H1 (cell line): ENCODE measurements at regions not wholly inside any gene's neighbourhood (a gene's known extent, or its start where the extent isn't known, plus 50 kb on each side); places are given as distances from the start of the nearest gene placed in this dataset.

Experiments used
- CTCF ChIA-PET: fragments of 300-600 bp; sonication (Branson Sonifier 250); formaldehyde crosslinking; loops from one replicate; lab custom pipeline; 2021; ENCODE audit not compliant: partially characterized antibody; lab: Charles Lee
- POLR2A ChIA-PET: fragments of 300-600 bp; sonication (Branson Sonifier 250); formaldehyde crosslinking; loops from one replicate; lab custom pipeline; 2021; ENCODE audit warnings: inconsistent platforms; ENCODE audit not compliant: partially characterized antibody; lab: Charles Lee
- DNase-seq, 2 experiments: peaks; one replicate each; pipeline versions ENCODE4 v3.0.0 to v3.0.0-alpha.2; 2010 to 2022; ENCODE audit warnings: low spot score in 2 of 2, low read depth in 1 of 2, mixed read lengths in 1 of 2
- FAIRE-seq: peaks from 2 replicates; lab custom pipeline; 2011; peaks lifted over from hg19 to GRCh38; lab: Jason Lieb, UNC
- H2AFZ ChIP-seq: 2 replicates; pipeline ENCODE4 v1.8.1; 2012; ENCODE audit warnings: low read length, inconsistent platforms
- H2AK5ac ChIP-seq: 2 replicates; pipeline ENCODE4 v1.6.1; 2013; ENCODE audit warnings: low read depth, low read length
- H2BK120ac ChIP-seq: replicated peaks from 2 replicates; pipeline ENCODE3; 2013; ENCODE audit warnings: low read depth, low read length, inconsistent platforms
- H2BK12ac ChIP-seq: 2 replicates; pipeline ENCODE4 v1.6.1; 2013; ENCODE audit warnings: low read depth, low read length
- H2BK15ac ChIP-seq: 2 replicates; pipeline ENCODE4 v1.6.1; 2013; ENCODE audit warnings: low read length
- H2BK20ac ChIP-seq: 2 replicates; pipeline ENCODE4 v1.6.1; 2013; ENCODE audit warnings: low read length
- H2BK5ac ChIP-seq: 2 replicates; pipeline ENCODE4 v1.6.1; 2013; ENCODE audit warnings: low read depth, low read length
- H3K14ac ChIP-seq: 2 replicates; pipeline ENCODE4 v1.6.1; 2013; ENCODE audit warnings: inconsistent platforms; ENCODE audit not compliant: insufficient read length
- H3K18ac ChIP-seq: 2 replicates; pipeline ENCODE4 v1.6.1; 2013; ENCODE audit warnings: low read length; ENCODE audit errors: extremely low read depth
- H3K23ac ChIP-seq: 2 replicates; pipeline ENCODE4 v1.6.1; 2013; ENCODE audit warnings: inconsistent platforms; ENCODE audit not compliant: insufficient read length
- H3K23me2 ChIP-seq: 2 replicates; pipeline ENCODE4 v1.6.1; 2013; ENCODE audit warnings: low read depth, low read length
- H3K27ac ChIP-seq: 2 replicates; pipeline ENCODE4 v1.6.1; 2011; ENCODE audit warnings: low read depth, low read length, inconsistent platforms
- H3K27me3 ChIP-seq, 4 experiments: replicated peaks in 1 of 4; 1 replicate in 1 of 4; 2 replicates in 3 of 4; pipeline versions ENCODE4 v1.6.1 to v1.8.1; 2011 to 2013; ENCODE audit warnings: low read length in 3 of 4, mild to moderate bottlenecking in 3 of 4, inconsistent platforms in 2 of 4, mixed read lengths in 2 of 4, moderate library complexity in 1 of 4; ENCODE audit not compliant: control insufficient read depth in 3 of 4, insufficient read depth in 3 of 4; ENCODE audit errors: extremely low read depth in 1 of 4
- H3K36me3 ChIP-seq, 4 experiments: 2 replicates each; pipeline versions ENCODE4 v1.6.1 to v1.8.1; 2011 to 2013; ENCODE audit warnings: mild to moderate bottlenecking in 4 of 4, low read length in 3 of 4, moderate library complexity in 2 of 4, control low read depth in 1 of 4, inconsistent platforms in 1 of 4; ENCODE audit not compliant: insufficient read depth in 4 of 4, control insufficient read depth in 2 of 4
- H3K4ac ChIP-seq: replicated peaks from 2 replicates; pipeline ENCODE3; 2013; ENCODE audit warnings: low read length, low read depth, mixed read lengths, inconsistent platforms; ENCODE audit not compliant: insufficient read length
- H3K4me1 ChIP-seq, 4 experiments: replicated peaks in 1 of 4; 1 replicate in 1 of 4; 2 replicates in 3 of 4; pipeline versions ENCODE4 v1.6.1 to v1.8.1; 2011 to 2013; ENCODE audit warnings: low read length in 3 of 4, inconsistent platforms in 2 of 4, mixed read lengths in 1 of 4; ENCODE audit not compliant: insufficient read depth in 4 of 4, control insufficient read depth in 3 of 4
- H3K4me2 ChIP-seq, 2 experiments: 2 replicates each; pipeline versions ENCODE4 v1.6.1 to v1.8.1; 2011 to 2013; ENCODE audit warnings: low read depth in 2 of 2, low read length in 2 of 2, control low read depth in 1 of 2, inconsistent platforms in 1 of 2, mild to moderate bottlenecking in 1 of 2; ENCODE audit not compliant: insufficient read depth in 1 of 2
- H3K4me3 ChIP-seq, 4 experiments: fragments of 200-600, 300-600 bp in 1 of 4; sonication (generic), shearing (Covaris generic), sonication (Bioruptor Twin) in 1 of 4; 2 replicates each; pipeline versions ENCODE4 v1.5.1 to v1.8.1; 2011 to 2016; ENCODE audit warnings: low read length in 4 of 4, low read depth in 3 of 4, control low read depth in 2 of 4, inconsistent platforms in 2 of 4, mild to moderate bottlenecking in 2 of 4, mixed read lengths in 1 of 4, moderate library complexity in 1 of 4; ENCODE audit not compliant: insufficient read depth in 2 of 4; ENCODE audit errors: extremely low read depth in 1 of 4
- H3K56ac ChIP-seq: replicated peaks from 2 replicates; pipeline ENCODE3; 2013; ENCODE audit warnings: low read depth, mild to moderate bottlenecking, mixed read lengths, low read length, inconsistent platforms; ENCODE audit not compliant: insufficient read length
- H3K79me1 ChIP-seq: 2 replicates; pipeline ENCODE4 v1.6.1; 2013; ENCODE audit warnings: low read depth, low read length, control low read depth
- H3K79me2 ChIP-seq, 2 experiments: 2 replicates each; pipeline versions ENCODE4 v1.6.1 to v1.8.1; 2012 to 2013; ENCODE audit warnings: low read length in 2 of 2, mild to moderate bottlenecking in 2 of 2, inconsistent platforms in 1 of 2; ENCODE audit not compliant: insufficient read depth in 2 of 2, control insufficient read depth in 1 of 2
- H3K9ac ChIP-seq, 4 experiments: replicated peaks in 1 of 4; 1 replicate in 1 of 4; 2 replicates in 3 of 4; pipeline versions ENCODE4 v1.6.1 to v1.8.1; 2011 to 2013; ENCODE audit warnings: low read depth in 3 of 4, low read length in 3 of 4, control low read depth in 2 of 4, mild to moderate bottlenecking in 2 of 4, moderate library complexity in 2 of 4, inconsistent platforms in 1 of 4; ENCODE audit errors: extremely low read depth in 1 of 4
- H3K9me3 ChIP-seq, 2 experiments: 2 replicates each; pipeline versions ENCODE4 v1.6.1 to v1.8.1; 2012 to 2013; ENCODE audit warnings: mild to moderate bottlenecking in 2 of 2, moderate library complexity in 2 of 2, control low read depth in 1 of 2, inconsistent platforms in 1 of 2, low read depth in 1 of 2, low read length in 1 of 2, mixed read lengths in 1 of 2; ENCODE audit not compliant: insufficient read depth in 2 of 2
- H4K20me1 ChIP-seq, 2 experiments: replicated peaks in 1 of 2; 2 replicates each; pipeline versions ENCODE3 to v1.8.1; 2011 to 2013; ENCODE audit warnings: inconsistent platforms in 2 of 2, low read length in 2 of 2, mild to moderate bottlenecking in 1 of 2; ENCODE audit not compliant: insufficient read depth in 2 of 2, control insufficient read depth in 1 of 2
- H4K5ac ChIP-seq: 2 replicates; pipeline ENCODE4 v1.6.1; 2013; ENCODE audit warnings: low read length, low read depth, mixed read lengths, inconsistent platforms; ENCODE audit not compliant: insufficient read length
- H4K8ac ChIP-seq: 2 replicates; pipeline ENCODE4 v1.8.0; 2013; ENCODE audit warnings: mild to moderate bottlenecking, moderate library complexity, low read length, inconsistent platforms; ENCODE audit not compliant: insufficient read depth; ENCODE audit errors: extremely low read depth
- H4K91ac ChIP-seq: replicated peaks from 2 replicates; pipeline ENCODE3; 2013; ENCODE audit warnings: low read length, mixed read lengths, inconsistent platforms; ENCODE audit not compliant: insufficient read length
- FOSL1 ChIP-seq: IDR thresholded peaks from 2 replicates; pipeline ENCODE4 v1.6.1; 2011; ENCODE audit warnings: mild to moderate bottlenecking, low read depth, low read length, moderate library complexity; ENCODE audit not compliant: insufficient read depth
- HDAC2 ChIP-seq, 2 experiments: fragments of 300-600 bp in 1 of 2; sonication (generic) in 1 of 2; IDR thresholded peaks; 2 replicates each; pipeline ENCODE4 v1.6.1; 2011 to 2012; ENCODE audit warnings: low read depth in 2 of 2, low read length in 2 of 2, mild to moderate bottlenecking in 2 of 2, moderate library complexity in 2 of 2, borderline replicate concordance in 1 of 2, inconsistent platforms in 1 of 2
- JUN ChIP-seq: IDR thresholded peaks from 2 replicates; pipeline ENCODE4 v1.6.1; 2011; ENCODE audit warnings: low read depth, mild to moderate bottlenecking, improper control_type of control experiment, low read length
- MAX ChIP-seq: IDR thresholded peaks from 2 replicates; pipeline ENCODE4 v1.6.1; 2012; ENCODE audit warnings: inconsistent platforms
- POLR2AphosphoS5 ChIP-seq: IDR thresholded peaks from 2 replicates; pipeline ENCODE4 v1.6.1; 2011; ENCODE audit warnings: low read depth, low read length
- RBBP5 ChIP-seq: IDR thresholded peaks from 2 replicates; pipeline ENCODE4 v1.7.1; 2012; ENCODE audit warnings: low read depth, mild to moderate bottlenecking, inconsistent platforms, low read length, moderate library complexity, borderline replicate concordance
- RFX5 ChIP-seq: IDR thresholded peaks from 2 replicates; pipeline ENCODE4 v1.6.1; 2011; ENCODE audit warnings: low read depth, low read length, improper control_type of control experiment, borderline replicate concordance
- SAP30 ChIP-seq: fragments of 300-600 bp; sonication (generic); IDR thresholded peaks from 2 replicates; pipeline ENCODE4 v1.7.1; 2012; ENCODE audit warnings: low read length, moderate library complexity, mild to moderate bottlenecking, inconsistent platforms; ENCODE audit not compliant: insufficient read depth, insufficient replicate concordance
- SP1 ChIP-seq: IDR thresholded peaks from 2 replicates; pipeline ENCODE4 v1.6.1; 2011; ENCODE audit warnings: low read depth, low read length
- whole genome bisulfite sequencing, 2 experiments: shearing (Covaris generic) in 1 of 2; methylation state at CpG; one replicate each; pipeline versions ENCODE4 v1.1.6 to v1.1.7; 2013 to 2015; ENCODE audit warnings: low lambda C conversion rate in 2 of 2, mixed read lengths in 2 of 2, inconsistent platforms in 1 of 2, low coverage in 1 of 2, missing lambda C conversion rate in 1 of 2; ENCODE audit not compliant: insufficient replicate concordance in 2 of 2, insufficient coverage in 1 of 2, insufficient read length in 1 of 2; ENCODE audit errors: extremely low coverage in 1 of 2, missing lambda C conversion rate in 1 of 2; 5-methylcytosine and 5-hydroxymethylcytosine counted together

DNA sequence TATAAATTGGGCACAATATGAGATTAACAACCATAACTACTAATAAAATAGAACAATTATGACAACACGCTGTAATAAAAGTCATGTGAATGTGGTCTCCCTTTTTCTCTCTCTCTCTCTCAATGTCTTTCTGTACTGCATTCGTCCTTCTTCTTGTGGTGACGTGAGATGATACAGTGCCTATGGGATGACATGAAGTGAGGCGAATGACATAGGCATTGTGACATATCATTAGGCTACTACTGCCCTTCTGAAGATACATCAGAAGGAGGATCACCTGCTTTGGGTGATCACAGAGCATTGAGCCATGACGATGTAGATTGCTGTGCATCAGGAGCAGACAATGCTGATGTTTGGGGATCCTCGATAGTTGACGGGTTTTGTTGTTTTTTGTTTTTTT is 171.6 kb downstream of the HERPUD2 start:
- no peak overlapping the region for H4K8ac ChIP-seq
- ChIA-PET POLR2A (no interaction called here), CTCF (interaction anchor here (0.6 to 1.7 kb wide), 3 partner anchors 12 to 996 kb away, joined by 4 to 5 read pairs (median 5); no protein-coding TSS in a partner anchor)
- H3K9ac ChIP-seq = no peak overlapping the region
- H3K56ac ChIP-seq = no peak overlapping the region
- no peak overlapping the region for H4K91ac ChIP-seq
- no peaks in the 10 kb centered on the region for H3K23me2 ChIP-seq
- no peak overlapping the region for H2AFZ ChIP-seq
- no peaks in the 10 kb centered on the region for H3K36me3 ChIP-seq
- no peak for DNase-seq
- H4K20me1 ChIP-seq = no peaks in the 10 kb centered on the region
- H3K4ac ChIP-seq = no peak overlapping the region
- no peaks in the 10 kb centered on the region for H3K4me1 ChIP-seq
- H3K27me3 ChIP-seq = no peaks in the 10 kb centered on the region
- no peak overlapping the region for H3K4me3 ChIP-seq
- H3K4me2 ChIP-seq = no peak overlapping the region
- FAIRE-seq = no peak
- H3K9me3 ChIP-seq = no peaks in the 10 kb centered on the region
- no peak overlapping the region for H2AK5ac ChIP-seq
- no peak overlapping the region for H3K27ac ChIP-seq
- H3K18ac ChIP-seq = no peak overlapping the region
- no peak overlapping the region for H2BK12ac ChIP-seq
- H2BK5ac ChIP-seq = no peak overlapping the region
- WGBS, 2 experiments = 94% methylated on average over 7 of the region's 7 CpGs; no CpG with 5 or more reads in 1 of the 2 experiments
- H2BK120ac ChIP-seq = no peak overlapping the region
- no peak overlapping the region for H2BK15ac ChIP-seq
- H3K14ac ChIP-seq = no peak overlapping the region
- no peak overlapping the region for H3K23ac ChIP-seq
- H2BK20ac ChIP-seq = no peak overlapping the region
- H3K79me1 ChIP-seq = no peaks in the 10 kb centered on the region
- H4K5ac ChIP-seq = no peak overlapping the region
- H3K79me2 ChIP-seq = no peaks in the 10 kb centered on the region
- TF ChIP-seq SP1 (no peak), SAP30 (no peak), JUN (no peak), FOSL1 (no peak), MAX (no peak), HDAC2 (IDR thresholded peaks at IDR 0.05; ENCODE audit: borderline replicate concordance in 1 of 2, low read depth in 2 of 2, low read length in 2 of 2) (no peak), POLR2AphosphoS5 (no peak), RFX5 (no peak), RBBP5 (no peak)
